ENCODE measurements at regions not wholly inside any gene's neighbourhood (a gene's known extent, or its start where the extent isn't known, plus 50 kb on each side); places are given as distances from the start of the nearest gene placed in this dataset.

GRCh38 chr18:42137693-42138375, 182.8 kb downstream of the PIK3C3 start:
- Mint-ChIP-seq H3K4me3 (no peak overlapping the region), H3K4me1 (no peaks in the 10 kb centered on the region), H3K27ac (no peak overlapping the region), H3K27me3 (peaks cover 2% of the 10 kb centered on the region), H3K36me3 (no peaks in the 10 kb centered on the region), H3K9me3 (peaks cover 4% of the 10 kb centered on the region)
- DNase-seq (ENCODE audit: low spot score in 2 of 2), result no peak
- ATAC-seq (ENCODE audit: low read depth), result no peak

DNA sequence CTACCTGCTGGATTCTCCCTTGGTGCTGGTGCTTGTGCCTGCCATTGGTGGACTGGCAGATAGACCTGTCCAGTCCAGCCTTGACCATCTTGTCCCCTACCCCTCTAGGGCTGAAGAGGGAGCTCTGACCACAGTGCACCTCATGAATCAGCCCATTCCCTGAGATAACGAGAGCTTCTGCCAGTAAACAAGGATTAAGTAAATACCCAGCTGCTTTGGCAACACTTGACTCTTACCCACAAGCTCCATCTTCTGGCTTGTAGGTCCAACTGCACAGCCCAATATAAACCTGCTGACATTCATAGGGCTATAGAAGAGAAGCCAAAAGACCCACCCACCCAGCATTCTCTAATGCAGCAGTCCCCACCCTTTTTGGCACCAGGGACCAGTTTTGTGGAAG, 186.4 kb downstream of the PIK3C3 start:
- ATAC-seq (ENCODE audit: low read depth) (no peak), DNase-seq (ENCODE audit: low spot score in 2 of 2) (no peak)
- no peaks in the 10 kb centered on the region for H3K9me3 Mint-ChIP-seq
- H3K4me3 Mint-ChIP-seq, result no peak overlapping the region
- no peaks in the 10 kb centered on the region for H3K36me3 Mint-ChIP-seq
- H3K27ac Mint-ChIP-seq, result no peak overlapping the region
- H3K27me3 Mint-ChIP-seq, result no peaks in the 10 kb centered on the region
- no peaks in the 10 kb centered on the region for H3K4me1 Mint-ChIP-seq

- Mint-ChIP-seq H3K9me3 (peaks cover 1% of the 10 kb centered on the region), H3K4me3 (no peak overlapping the region), H3K27ac (no peak overlapping the region), H3K36me3 (no peaks in the 10 kb centered on the region), H3K4me1 (no peaks in the 10 kb centered on the region), H3K27me3 (no peaks in the 10 kb centered on the region)
- ATAC-seq (ENCODE audit: low read depth) (no peak), DNase-seq (ENCODE audit: low spot score in 2 of 2) (no peak)
These were observed 200.0 kb downstream of the PIK3C3 start for GRCh38 chr18:42155024-42155423.

GRCh38 chr18:42156281-42156680, 201.2 kb downstream of the PIK3C3 start:
- Mint-ChIP-seq H3K27me3 (no peaks in the 10 kb centered on the region), H3K9me3 (peaks cover 1% of the 10 kb centered on the region), H3K27ac (no peak overlapping the region), H3K4me3 (no peak overlapping the region), H3K4me1 (no peaks in the 10 kb centered on the region), H3K36me3 (no peaks in the 10 kb centered on the region)
- ATAC-seq (ENCODE audit: low read depth) (no peak), DNase-seq (ENCODE audit: low spot score in 2 of 2) (no peak)

DNA sequence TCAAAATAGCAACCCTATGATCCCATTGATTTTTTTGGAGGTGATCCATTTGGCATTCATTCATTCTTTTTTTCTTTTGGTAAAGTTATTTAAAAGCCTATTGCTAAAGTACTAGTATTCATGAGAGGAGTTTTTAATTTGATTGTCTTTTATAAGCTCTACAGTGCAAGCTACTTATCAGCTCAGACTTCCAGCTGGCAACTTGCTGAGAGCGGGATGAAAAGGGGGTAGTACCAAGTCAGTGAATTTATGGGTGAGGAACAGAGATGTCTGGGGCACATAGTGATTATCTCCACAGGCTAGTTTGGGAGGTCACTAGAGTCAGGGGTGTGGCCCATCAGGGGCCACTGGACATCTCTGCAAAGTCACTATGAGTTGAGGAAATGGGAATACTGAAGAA, 202.4 kb downstream of the PIK3C3 start:
- Mint-ChIP-seq H3K27ac (no peak overlapping the region), H3K9me3 (no peaks in the 10 kb centered on the region), H3K27me3 (no peaks in the 10 kb centered on the region), H3K4me3 (no peak overlapping the region), H3K4me1 (no peaks in the 10 kb centered on the region), H3K36me3 (no peaks in the 10 kb centered on the region)
- ATAC-seq (ENCODE audit: low read depth) (no peak), DNase-seq (ENCODE audit: low spot score in 2 of 2) (no peak)

DNA sequence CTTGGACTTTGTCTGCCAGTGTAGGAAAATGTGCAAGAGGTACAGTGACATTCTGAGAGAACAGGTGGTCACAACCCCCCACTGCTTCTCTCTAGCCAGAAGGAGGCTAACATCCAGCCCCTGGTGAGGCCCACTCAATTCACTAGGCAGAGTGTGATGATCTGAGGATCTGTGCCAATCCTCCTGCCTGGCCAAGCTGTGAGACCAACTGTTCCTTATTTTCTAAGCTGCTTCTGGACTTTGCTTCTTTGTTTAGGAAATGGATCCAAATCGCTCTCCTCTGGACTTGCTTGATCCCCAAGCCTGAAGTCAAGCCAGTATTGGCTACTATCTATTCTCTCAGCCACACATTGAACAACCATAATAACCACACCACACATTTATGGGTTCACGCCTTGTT, 202.8 kb downstream of the PIK3C3 start:
- Mint-ChIP-seq H3K4me3 (no peak overlapping the region), H3K9me3 (no peaks in the 10 kb centered on the region), H3K36me3 (no peaks in the 10 kb centered on the region), H3K4me1 (no peaks in the 10 kb centered on the region), H3K27ac (no peak overlapping the region), H3K27me3 (no peaks in the 10 kb centered on the region)
- DNase-seq (ENCODE audit: low spot score in 2 of 2) (no peak), ATAC-seq (ENCODE audit: low read depth) (no peak)

GRCh38 chr18:42159146-42159545, 204.1 kb downstream of the PIK3C3 start:
- Mint-ChIP-seq H3K4me1 (no peaks in the 10 kb centered on the region), H3K27ac (no peak overlapping the region), H3K4me3 (no peak overlapping the region), H3K36me3 (no peaks in the 10 kb centered on the region), H3K9me3 (no peaks in the 10 kb centered on the region), H3K27me3 (no peaks in the 10 kb centered on the region)
- DNase-seq (ENCODE audit: low spot score in 2 of 2), result no peak
- no peak for ATAC-seq (ENCODE audit: low read depth)

- H3K27me3 Mint-ChIP-seq, result no peaks in the 10 kb centered on the region
- no peak overlapping the region for H3K27ac Mint-ChIP-seq
- H3K4me1 Mint-ChIP-seq, result no peaks in the 10 kb centered on the region
- no peak overlapping the region for H3K4me3 Mint-ChIP-seq
- H3K9me3 Mint-ChIP-seq, result no peaks in the 10 kb centered on the region
- no peaks in the 10 kb centered on the region for H3K36me3 Mint-ChIP-seq
- no peak for ATAC-seq (ENCODE audit: low read depth)
- no peak for DNase-seq (ENCODE audit: low spot score in 2 of 2)
These were observed 208.3 kb downstream of the PIK3C3 start for GRCh38 chr18:42163321-42163720.

DNA sequence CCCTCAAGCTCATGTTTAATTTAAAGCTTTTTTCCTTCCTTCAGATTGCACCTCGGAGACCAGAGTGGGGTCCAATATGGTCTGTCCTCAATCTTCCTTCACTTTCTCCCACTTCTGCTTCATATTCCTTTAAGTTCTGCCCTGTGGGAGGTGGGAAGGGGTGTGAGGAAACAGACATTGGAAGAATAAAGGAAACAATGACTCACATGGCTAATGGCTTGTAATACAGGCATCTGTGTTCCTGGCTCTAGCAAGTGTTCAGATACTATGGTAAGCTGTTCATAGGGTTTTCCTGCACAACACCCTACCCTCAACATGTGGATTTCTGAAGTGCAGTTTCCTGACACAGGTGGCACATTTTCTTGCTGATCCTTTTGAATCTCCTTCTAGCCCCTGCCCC, 209.5 kb downstream of the PIK3C3 start:
- Mint-ChIP-seq H3K9me3 (no peaks in the 10 kb centered on the region), H3K36me3 (no peaks in the 10 kb centered on the region), H3K4me1 (no peaks in the 10 kb centered on the region), H3K27me3 (no peaks in the 10 kb centered on the region), H3K27ac (no peak overlapping the region), H3K4me3 (no peak overlapping the region)
- ATAC-seq (ENCODE audit: low read depth) (no peak), DNase-seq (ENCODE audit: low spot score in 2 of 2) (no peak)

- no peak overlapping the region for H3K4me3 Mint-ChIP-seq
- H3K36me3 Mint-ChIP-seq, result no peaks in the 10 kb centered on the region
- no peak for DNase-seq (ENCODE audit: low spot score in 2 of 2)
- ATAC-seq (ENCODE audit: low read depth), result no peak
- no peaks in the 10 kb centered on the region for H3K4me1 Mint-ChIP-seq
- no peak overlapping the region for H3K27ac Mint-ChIP-seq
- H3K9me3 Mint-ChIP-seq, result no peaks in the 10 kb centered on the region
- H3K27me3 Mint-ChIP-seq, result no peaks in the 10 kb centered on the region
These were observed 211.0 kb downstream of the PIK3C3 start for GRCh38 chr18:42165922-42166513.

GRCh38 chr18:42168487-42168886, 213.5 kb downstream of the PIK3C3 start:
- H3K9me3 Mint-ChIP-seq, result no peaks in the 10 kb centered on the region
- ATAC-seq (ENCODE audit: low read depth) (no peak), DNase-seq (ENCODE audit: low spot score in 2 of 2) (no peak)
- no peak overlapping the region for H3K27ac Mint-ChIP-seq
- H3K4me3 Mint-ChIP-seq, result no peak overlapping the region
- no peaks in the 10 kb centered on the region for H3K36me3 Mint-ChIP-seq
- no peaks in the 10 kb centered on the region for H3K4me1 Mint-ChIP-seq
- no peaks in the 10 kb centered on the region for H3K27me3 Mint-ChIP-seq

DNA sequence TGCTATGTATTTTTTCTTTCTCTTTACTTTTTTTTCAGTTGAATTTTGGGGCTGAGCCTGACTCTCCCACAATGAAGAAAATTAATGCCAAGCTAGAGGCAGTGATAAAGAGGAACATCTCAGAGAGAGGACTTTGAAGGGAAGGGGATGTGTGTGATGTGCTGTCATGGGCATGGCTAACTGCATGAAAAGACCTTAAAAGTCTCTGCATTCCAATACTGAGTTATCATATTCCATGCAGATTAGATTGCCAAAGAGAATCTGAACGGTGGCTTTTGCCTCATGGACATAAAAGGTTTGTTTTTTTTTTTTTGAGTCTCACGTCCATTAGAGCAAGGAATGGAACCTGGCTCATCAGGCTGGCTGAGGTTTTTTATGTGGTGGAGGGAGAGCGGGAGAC, 213.9 kb downstream of the PIK3C3 start:
- Mint-ChIP-seq H3K4me3 (no peak overlapping the region), H3K27me3 (no peaks in the 10 kb centered on the region), H3K4me1 (no peaks in the 10 kb centered on the region), H3K27ac (no peak overlapping the region), H3K9me3 (no peaks in the 10 kb centered on the region), H3K36me3 (no peaks in the 10 kb centered on the region)
- no peak for ATAC-seq (ENCODE audit: low read depth)
- no peak for DNase-seq (ENCODE audit: low spot score in 2 of 2)

GRCh38 chr18:42174909-42175308, 219.9 kb downstream of the PIK3C3 start:
- H3K4me1 Mint-ChIP-seq, result peaks cover 2% of the 10 kb centered on the region
- H3K4me3 Mint-ChIP-seq, result no peak overlapping the region
- no peaks in the 10 kb centered on the region for H3K9me3 Mint-ChIP-seq
- peaks cover 2% of the 10 kb centered on the region for H3K27me3 Mint-ChIP-seq
- no peak overlapping the region for H3K27ac Mint-ChIP-seq
- no peak for DNase-seq (ENCODE audit: low spot score in 2 of 2)
- ATAC-seq (ENCODE audit: low read depth), result no peak
- H3K36me3 Mint-ChIP-seq, result no peaks in the 10 kb centered on the region

DNA sequence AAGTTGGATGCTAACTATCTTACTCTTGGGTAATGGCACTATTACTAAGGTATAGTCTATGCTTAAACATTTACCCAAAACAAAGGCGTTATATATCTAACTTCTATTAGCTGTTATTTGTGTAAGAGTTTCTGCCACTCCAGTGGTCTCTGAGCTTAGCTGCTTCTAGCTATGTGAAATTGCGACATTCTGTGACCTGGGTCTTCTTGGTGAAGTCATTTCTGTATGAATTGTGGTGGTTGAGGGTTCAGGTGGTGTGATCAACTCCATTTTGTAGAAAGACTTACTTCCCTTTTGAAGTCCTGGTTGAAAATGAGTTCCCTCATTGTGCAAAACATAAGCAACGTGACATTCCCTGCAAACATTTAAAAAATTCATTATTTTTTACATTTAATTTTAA, 221.6 kb downstream of the PIK3C3 start:
- Mint-ChIP-seq H3K27ac (no peak overlapping the region), H3K27me3 (peaks cover 2% of the 10 kb centered on the region), H3K4me1 (peaks cover 2% of the 10 kb centered on the region), H3K4me3 (no peak overlapping the region), H3K9me3 (no peaks in the 10 kb centered on the region), H3K36me3 (no peaks in the 10 kb centered on the region)
- no peak for ATAC-seq (ENCODE audit: low read depth)
- no peak for DNase-seq (ENCODE audit: low spot score in 2 of 2)

DNA sequence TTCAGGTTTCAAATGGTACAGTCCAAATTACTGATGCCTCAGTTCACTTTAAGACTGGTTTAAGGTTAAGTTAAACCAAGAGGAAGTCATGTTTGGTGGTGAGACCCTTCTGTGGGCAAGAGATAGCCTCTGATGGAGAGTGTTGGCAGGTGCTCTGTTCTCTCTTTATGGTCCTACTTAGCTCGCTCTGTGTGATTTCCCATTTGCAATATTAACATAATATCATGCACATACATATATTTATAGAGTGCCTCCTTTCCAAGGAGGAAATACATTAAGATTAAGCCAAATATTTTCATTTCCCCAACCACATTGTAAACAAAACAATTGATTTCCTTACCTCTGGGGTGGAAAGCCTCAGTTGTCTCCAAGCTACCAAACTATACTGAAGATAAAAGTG, 222.4 kb downstream of the PIK3C3 start:
- DNase-seq (ENCODE audit: low spot score in 2 of 2) (no peak), ATAC-seq (ENCODE audit: low read depth) (no peak)
- Mint-ChIP-seq H3K4me1 (peaks cover 2% of the 10 kb centered on the region), H3K36me3 (no peaks in the 10 kb centered on the region), H3K27ac (no peak overlapping the region), H3K27me3 (peaks cover 2% of the 10 kb centered on the region), H3K9me3 (no peaks in the 10 kb centered on the region), H3K4me3 (no peak overlapping the region)

All from memory B cell (primary cell).